Activated CD4-positive, alpha-beta T cell treated with anti-CD3 and anti-CD28 coated beads, Interleukin-2, amount 50 U/mL, for 16 hours (primary cell): ENCODE measurements at regions not wholly inside any gene's neighbourhood (a gene's known extent, or its start where the extent isn't known, plus 50 kb on each side); places are given as distances from the start of the nearest gene placed in this dataset.
A peak's percentile ranks its signal among the peaks of the same experiment; 100 is the strongest.

Experiments used
- DNase-seq: peaks from one replicate; pipeline ENCODE4 v3.0.0-alpha.2; 2020

DNA sequence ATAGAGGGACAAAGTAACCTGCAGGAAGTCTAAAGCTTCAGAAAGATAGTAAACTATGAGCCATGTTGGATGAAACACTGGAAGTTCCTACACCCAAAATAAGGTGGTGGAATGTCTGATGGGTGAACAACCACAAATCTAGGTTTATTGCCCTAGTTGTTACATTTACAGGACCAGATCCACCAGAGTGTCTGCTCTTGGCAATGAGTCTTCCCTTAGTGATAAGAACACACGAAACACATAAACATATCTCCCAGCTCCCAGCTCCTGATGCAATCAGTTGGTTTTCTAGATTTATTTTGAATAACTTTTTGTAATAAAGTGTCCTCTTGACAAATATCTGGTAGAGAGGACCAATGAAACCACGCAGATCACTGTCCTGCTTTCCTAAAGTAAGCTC, 329.7 kb upstream of the WWC1 start:
- no peak for DNase-seq

DNA sequence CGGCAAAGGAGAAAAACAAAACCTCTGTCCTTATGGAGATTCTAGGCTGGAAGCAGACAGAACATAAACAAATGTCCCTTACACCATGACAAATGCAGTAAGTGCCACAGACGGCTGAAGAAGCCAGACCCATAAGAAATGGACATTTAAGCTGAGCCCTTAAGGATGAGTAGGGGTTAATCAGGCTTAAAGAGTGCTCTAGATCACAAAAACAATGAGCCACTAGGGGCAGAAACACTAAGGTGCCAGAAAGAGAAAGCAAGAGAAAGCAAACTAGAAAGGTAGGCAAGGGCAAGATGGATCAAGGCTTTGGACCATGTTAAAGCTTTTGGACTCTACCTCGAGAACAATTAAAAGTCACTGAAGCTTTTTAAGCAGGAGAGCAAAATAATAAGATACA, 326.9 kb upstream of the WWC1 start:
- no peak for DNase-seq

GRCh38 chr5:167965710-167966109, 325.7 kb upstream of the WWC1 start:
- DNase-seq, result no peak

DNA sequence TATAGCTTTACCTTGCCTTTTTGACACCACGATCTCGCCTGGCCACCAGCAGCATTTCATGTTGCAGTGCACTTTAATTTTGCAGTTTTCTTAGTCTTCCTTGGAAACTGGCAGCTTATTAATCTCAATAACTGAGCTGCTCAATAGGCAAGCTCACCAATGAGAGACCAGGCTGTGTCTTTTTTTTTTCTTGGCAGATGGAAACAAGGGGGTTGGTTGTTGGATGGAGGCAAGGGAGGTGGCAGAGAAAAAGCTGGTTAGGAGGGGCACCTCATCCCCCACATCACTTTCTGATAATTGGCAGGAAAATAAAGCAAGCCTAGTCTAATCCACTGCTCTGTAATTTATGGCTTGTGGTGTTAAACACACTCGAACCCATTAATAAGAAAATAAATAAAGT, 324.5 kb upstream of the WWC1 start:
- no peak for DNase-seq

- no peak for DNase-seq
These were observed 323.8 kb upstream of the WWC1 start for GRCh38 chr5:167967494-167968177.

- DNase-seq, result no peak
These were observed 322.6 kb upstream of the WWC1 start for GRCh38 chr5:167968837-167969236.

GRCh38 chr5:167969998-167970397, 321.4 kb upstream of the WWC1 start:
- DNase-seq, result peak; percentile 6

DNA sequence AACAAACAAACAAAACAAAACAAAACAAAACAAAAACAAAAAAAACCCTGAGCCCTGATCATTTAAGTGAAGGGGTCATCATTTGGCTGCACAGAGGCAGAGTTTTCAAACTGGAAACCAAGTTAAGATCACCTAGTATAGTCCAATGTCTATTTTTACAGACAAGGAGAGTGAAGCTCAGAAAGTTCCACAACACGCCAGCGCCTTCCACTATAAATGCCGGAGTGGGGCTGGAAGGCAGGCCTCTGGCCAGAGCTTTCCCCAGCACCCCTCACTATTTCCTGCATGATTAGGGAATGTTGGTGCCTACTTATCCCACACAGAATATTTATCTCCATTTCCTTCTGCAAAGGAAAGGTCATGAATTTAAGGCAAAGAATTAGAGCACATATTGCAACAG, 319.7 kb upstream of the WWC1 start:
- no peak for DNase-seq

- DNase-seq, result no peak
These were observed 318.3 kb upstream of the WWC1 start for GRCh38 chr5:167973126-167973525.

GRCh38 chr5:167984951-167985350, 306.5 kb upstream of the WWC1 start:
- DNase-seq, result no peak

DNA sequence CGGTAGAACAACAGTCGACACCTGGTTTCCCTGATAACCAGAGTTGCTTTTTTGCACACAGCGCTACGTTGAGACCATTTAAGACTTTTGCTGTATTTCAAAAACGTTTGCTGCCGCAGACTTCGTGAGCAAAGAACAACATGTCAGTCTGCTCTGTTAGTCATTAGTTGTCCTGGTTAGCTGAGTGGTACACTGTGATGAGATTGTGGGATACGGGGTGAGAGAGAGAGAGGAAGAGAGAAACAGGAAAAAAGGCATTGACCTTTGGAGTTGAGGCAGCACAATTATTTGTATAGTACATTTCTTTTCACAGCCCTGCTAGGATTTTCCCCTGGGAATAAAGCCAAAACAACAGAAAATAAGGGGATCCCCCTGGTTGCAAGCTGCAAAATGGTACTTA, 306.1 kb upstream of the WWC1 start:
- DNase-seq, result no peak

DNA sequence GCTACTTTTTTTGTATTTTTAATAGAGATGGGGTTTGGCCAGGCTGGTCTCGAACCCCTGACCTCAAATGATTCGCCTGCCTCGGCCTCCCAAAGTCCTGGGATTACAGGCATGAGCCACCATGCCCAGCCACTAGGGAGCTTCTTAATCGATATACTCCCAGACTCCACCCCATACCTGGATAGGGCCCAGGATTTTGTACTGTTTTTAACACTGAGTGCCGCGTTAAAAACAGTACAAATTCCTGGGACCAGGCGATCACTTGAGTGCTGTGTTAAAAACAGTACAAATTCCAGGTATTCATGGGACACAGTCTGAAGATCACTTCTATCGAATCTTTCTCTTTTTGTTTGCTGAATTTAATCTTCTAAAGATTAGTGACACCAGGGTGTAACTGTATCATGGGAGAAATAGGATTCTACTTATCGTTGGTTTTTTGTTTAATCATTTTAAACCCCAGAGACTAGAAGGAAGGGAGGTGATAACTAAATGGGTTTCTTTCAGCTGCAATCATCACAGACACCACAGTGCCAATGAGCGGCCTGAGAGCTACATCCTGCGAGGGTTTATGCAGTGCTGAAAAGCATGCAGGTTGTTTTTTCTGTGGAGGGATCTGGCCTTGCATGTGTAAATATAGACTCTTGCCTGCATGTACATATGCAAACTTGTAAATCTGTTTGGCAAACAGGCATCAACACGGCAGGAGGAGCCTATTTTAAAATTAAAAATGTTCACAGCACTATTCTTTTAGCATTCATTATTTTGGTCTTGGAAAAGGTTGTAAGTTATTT, 303.8 kb upstream of the WWC1 start:
- no peak for DNase-seq

DNA sequence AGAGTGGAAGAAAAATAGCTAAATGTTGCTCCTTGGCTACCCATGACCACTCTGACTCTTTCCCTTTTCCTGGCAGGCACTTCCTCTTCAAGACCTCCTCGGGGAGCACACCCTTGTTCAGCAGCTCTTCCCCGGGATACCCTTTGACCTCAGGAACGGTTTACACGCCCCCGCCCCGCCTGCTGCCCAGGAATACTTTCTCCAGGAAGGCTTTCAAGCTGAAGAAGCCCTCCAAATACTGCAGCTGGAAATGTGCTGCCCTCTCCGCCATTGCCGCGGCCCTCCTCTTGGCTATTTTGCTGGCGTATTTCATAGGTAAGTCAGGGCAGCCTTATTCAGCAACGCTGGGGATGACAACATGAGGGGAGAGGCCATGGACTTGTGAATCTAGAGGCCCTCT, 298.6 kb upstream of the WWC1 start:
- DNase-seq, result no peak

DNA sequence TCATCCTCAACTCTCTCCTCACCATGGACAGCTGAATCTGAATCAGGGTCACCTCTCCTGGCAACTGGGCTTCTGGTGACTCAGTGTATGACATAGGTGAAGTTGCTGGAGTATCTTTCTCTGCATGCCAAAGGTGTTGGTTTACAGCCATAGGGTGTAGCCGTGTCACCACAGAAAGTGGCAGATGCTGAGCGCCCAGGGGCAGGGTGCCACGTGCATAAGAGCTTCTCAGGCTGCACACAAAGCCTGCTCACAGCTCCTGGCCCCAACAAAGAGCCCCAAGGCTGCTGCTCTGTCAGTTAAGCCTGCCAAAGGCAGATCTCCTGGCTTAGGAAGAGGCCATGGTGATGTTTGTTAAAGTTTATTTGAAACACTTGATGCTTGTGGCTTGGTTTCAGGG, 297.7 kb upstream of the WWC1 start:
- DNase-seq, result no peak

DNA sequence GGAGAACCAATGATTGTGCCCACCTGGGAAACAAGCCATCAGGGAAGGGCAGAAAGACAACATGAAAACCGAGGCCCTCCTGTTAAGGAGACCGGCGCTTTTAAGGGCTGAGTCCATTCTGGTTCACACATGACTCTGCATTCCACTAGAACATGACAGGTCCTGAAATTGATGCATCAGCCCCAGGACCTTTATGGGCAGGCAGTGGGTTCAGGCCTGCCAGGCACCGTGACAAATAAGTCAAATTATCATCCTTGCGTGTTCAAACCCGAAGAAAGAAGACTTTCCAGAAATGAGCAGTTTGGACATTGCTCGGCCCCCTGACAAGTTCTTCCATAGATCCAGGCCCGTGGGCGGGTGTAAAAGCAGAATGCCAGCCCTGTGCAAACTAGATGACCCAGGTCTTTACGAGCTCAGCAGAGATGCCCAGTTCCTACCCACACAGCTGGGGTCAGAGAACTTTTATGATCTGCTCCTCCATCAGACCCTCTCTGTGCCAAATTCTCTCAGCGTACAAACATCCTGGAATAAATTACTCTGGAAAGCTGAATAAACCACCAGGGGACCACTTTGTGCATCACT, 295.5 kb upstream of the WWC1 start:
- no peak for DNase-seq

DNA sequence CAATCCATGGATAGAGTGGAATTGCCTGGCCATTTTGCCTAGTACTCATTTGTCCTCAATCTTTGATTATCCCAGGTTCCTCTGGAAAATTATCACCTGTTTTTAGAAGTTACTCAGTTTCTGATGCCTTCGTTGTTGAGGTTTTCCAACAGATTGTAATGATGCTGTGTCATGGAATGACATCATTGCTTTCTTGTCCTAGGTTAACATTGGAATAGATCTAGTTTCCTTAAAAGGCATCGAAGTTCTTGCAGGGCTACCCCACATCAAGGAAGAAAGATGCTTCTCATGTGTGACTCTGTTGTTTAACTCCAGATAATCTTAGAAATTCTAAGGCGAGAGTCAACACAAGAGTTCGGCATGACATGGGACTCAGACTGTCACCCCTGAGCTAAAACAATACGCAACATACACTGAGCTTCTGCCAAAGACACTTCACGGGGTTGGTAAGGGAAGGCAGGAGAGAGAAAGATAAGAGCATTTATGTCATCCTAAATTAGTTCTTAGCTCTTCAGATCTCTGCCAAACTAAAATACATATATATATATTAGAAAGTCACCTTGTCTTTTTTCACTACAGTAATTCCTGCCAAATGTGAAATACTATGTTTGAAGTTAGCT, 293.2 kb upstream of the WWC1 start:
- DNase-seq, result no peak

GRCh38 chr5:167999182-167999581, 292.3 kb upstream of the WWC1 start:
- DNase-seq, result no peak

- no peak for DNase-seq
These were observed 290.1 kb upstream of the WWC1 start for GRCh38 chr5:168001318-168001717.

- DNase-seq, result no peak
These were observed 289.3 kb upstream of the WWC1 start for GRCh38 chr5:168002116-168002515.

GRCh38 chr5:168005093-168005492, 286.4 kb upstream of the WWC1 start:
- DNase-seq, result no peak

GRCh38 chr5:168005936-168006335, 285.5 kb upstream of the WWC1 start:
- no peak for DNase-seq

- no peak for DNase-seq
These were observed 284.9 kb upstream of the WWC1 start for GRCh38 chr5:168006456-168007130.

- no peak for DNase-seq
These were observed 284.2 kb upstream of the WWC1 start for GRCh38 chr5:168007286-168007685.
